SH-SY5Y (cell line): ENCODE measurements at regions not wholly inside any gene's neighbourhood (a gene's known extent, or its start where the extent isn't known, plus 50 kb on each side); places are given as distances from the start of the nearest gene placed in this dataset.

Experiments used
- GATA2 ChIP-seq: IDR thresholded peaks from 2 replicates; pipeline ENCODE4 v1.6.1; 2011; ENCODE audit warnings: mild to moderate bottlenecking, low read depth, low read length
- GATA3 ChIP-seq: IDR thresholded peaks from 2 replicates; pipeline ENCODE4 v1.6.1; 2011; ENCODE audit warnings: low read depth, mild to moderate bottlenecking, low read length, moderate library complexity

GRCh38 chr2:234258562-234259141, 208.2 kb downstream of the SPP2 start:
- TF ChIP-seq GATA2, result no peak
- no peak for TF ChIP-seq GATA3
